ENCODE measurements at regions not wholly inside any gene's neighbourhood (a gene's known extent, or its start where the extent isn't known, plus 50 kb on each side); places are given as distances from the start of the nearest gene placed in this dataset.

- no peak for TF ChIP-seq CTCF (IDR thresholded peaks at IDR 0.05)
- no peak for TF ChIP-seq ZFX (IDR thresholded peaks at IDR 0.05; ENCODE audit: borderline replicate concordance)
These were observed 183.5 kb upstream of the C14orf180 start for GRCh38 chr14:104395941-104396681.

Data from 22Rv1 (cell line).